Breast epithelium (tissue), 3 donors: ENCODE measurements at regions not wholly inside any gene's neighbourhood (a gene's known extent, or its start where the extent isn't known, plus 50 kb on each side); places are given as distances from the start of the nearest gene placed in this dataset.
"Not testable (repeated sequence)": the region's sequence is repeated elsewhere in the genome, so short reads cannot be mapped to it uniquely, and the experiment has no call there.

ENCODE experiments used
- POLR2A ChIP-seq: fragments of 450-650 bp; IDR thresholded peaks from one replicate; pipeline ENCODE4 v1.6.1; 2016; ENCODE audit warnings: antibody characterized with exemption, mild to moderate bottlenecking, moderate library complexity
- POLR2AphosphoS5 ChIP-seq, 3 donors: sonication (generic); formaldehyde crosslinking; IDR thresholded peaks; one replicate each; pipeline ENCODE4 v1.6.1; 2017; ENCODE audit warnings: antibody characterized with exemption in 3 of 3
- TF ChIP-seq, protein P1 (sequence below), 3 donors: fragments of 450-650 bp; IDR thresholded peaks; one replicate each; pipeline ENCODE4 v1.5.1; 2016 to 2017; ENCODE audit warnings: antibody characterized with exemption in 3 of 3, mild to moderate bottlenecking in 3 of 3, moderate library complexity in 3 of 3

DNA sequence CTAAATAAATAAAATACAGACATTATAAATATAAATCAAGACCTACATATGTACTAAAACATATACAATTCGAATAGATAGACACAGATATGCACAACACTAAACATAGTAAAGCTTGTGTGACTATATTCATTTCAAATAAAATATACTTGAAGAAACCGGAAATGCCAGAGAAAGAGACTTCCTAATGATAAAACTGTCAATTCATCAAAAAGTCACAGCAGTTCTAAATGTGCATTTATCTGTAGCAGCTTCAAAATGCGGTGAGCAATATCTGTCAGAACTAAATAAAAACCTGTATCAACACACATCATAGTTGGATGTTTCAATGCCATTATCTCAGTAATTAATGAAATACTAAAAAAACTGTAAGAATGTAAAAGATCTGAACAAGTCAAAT lies 86.1 kb upstream of the IGFBPL1 start:
- TF ChIP-seq, protein P1, sequence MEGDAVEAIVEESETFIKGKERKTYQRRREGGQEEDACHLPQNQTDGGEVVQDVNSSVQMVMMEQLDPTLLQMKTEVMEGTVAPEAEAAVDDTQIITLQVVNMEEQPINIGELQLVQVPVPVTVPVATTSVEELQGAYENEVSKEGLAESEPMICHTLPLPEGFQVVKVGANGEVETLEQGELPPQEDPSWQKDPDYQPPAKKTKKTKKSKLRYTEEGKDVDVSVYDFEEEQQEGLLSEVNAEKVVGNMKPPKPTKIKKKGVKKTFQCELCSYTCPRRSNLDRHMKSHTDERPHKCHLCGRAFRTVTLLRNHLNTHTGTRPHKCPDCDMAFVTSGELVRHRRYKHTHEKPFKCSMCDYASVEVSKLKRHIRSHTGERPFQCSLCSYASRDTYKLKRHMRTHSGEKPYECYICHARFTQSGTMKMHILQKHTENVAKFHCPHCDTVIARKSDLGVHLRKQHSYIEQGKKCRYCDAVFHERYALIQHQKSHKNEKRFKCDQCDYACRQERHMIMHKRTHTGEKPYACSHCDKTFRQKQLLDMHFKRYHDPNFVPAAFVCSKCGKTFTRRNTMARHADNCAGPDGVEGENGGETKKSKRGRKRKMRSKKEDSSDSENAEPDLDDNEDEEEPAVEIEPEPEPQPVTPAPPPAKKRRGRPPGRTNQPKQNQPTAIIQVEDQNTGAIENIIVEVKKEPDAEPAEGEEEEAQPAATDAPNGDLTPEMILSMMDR (IDR thresholded peaks at IDR 0.05), result not testable (repeated sequence)
- TF ChIP-seq POLR2A; POLR2AphosphoS5 (IDR thresholded peaks at IDR 0.05): not testable (repeated sequence)
